K562 (cell line): ENCODE measurements at regions not wholly inside any gene's neighbourhood (a gene's known extent, or its start where the extent isn't known, plus 50 kb on each side); places are given as distances from the start of the nearest gene placed in this dataset.

ENCODE experiments used
- ATAC-seq: fragments of 200-7000 bp; cut with Tn5 transposase; 3 replicates; pipeline ENCODE4 v1.9.1; 2020; ENCODE audit warnings: moderate library complexity
- BruUV-seq: library from RNA; stranded (reverse); fragments of 400-500 nt; replicated peaks from 2 replicates; lab custom pipeline; 2021; lab: Mats Ljungman, UMichigan
- CTCF ChIA-PET: fragments of 300-600 bp; formaldehyde crosslinking; extraction: SDS; loops from one replicate; lab custom pipeline; 2021; ENCODE audit warnings: low intra/inter-chr PET ratio; lab: Yijun Ruan, JAX
- POLR2A ChIA-PET: fragments of 300-600, 350-650 bp; sonication (Branson Sonifier 250); formaldehyde crosslinking; extraction: SDS; loops from one replicate; lab custom pipeline; 2021; ENCODE audit warnings: antibody characterized with exemption, inconsistent platforms; lab: Yijun Ruan, JAX
- DNase-seq, 4 experiments: peaks; one replicate each; pipeline versions ENCODE4 v3.0.0 to v3.0.0-alpha.2; 2011 to 2018; ENCODE audit warnings: low spot score in 3 of 4, mixed read lengths in 3 of 4; ENCODE audit errors: extremely low read depth in 1 of 4
- FAIRE-seq: peaks from 2 replicates; lab custom pipeline; 2011; peaks lifted over from hg19 to GRCh38; lab: Jason Lieb, UNC
- H2AFZ ChIP-seq: 2 replicates; pipeline ENCODE4 v1.6.0; 2011; ENCODE audit warnings: low read depth, low read length, control low read depth, inconsistent platforms
- H3K27ac ChIP-seq: fragments of 200-600 bp; 3 replicates; pipeline ENCODE4 v1.8.0; 2011; ENCODE audit warnings: low read depth, mild to moderate bottlenecking, control low read depth, inconsistent platforms, low read length, moderate library complexity, mixed read lengths; ENCODE audit errors: extremely low read depth
- H3K27me3 ChIP-seq, 2 experiments: fragments of 300-600 bp in 1 of 2; 2 replicates in 1 of 2; 3 replicates in 1 of 2; pipeline versions ENCODE4 v1.6.0 to v1.8.0; 2011; ENCODE audit warnings: inconsistent platforms in 2 of 2, low read length in 2 of 2, mild to moderate bottlenecking in 1 of 2, mixed read lengths in 1 of 2, moderate library complexity in 1 of 2; ENCODE audit not compliant: control insufficient read depth in 2 of 2, insufficient read depth in 2 of 2
- H3K36me3 ChIP-seq: fragments of 300-600 bp; 3 replicates; pipeline ENCODE4 v1.8.0; 2011; ENCODE audit warnings: mild to moderate bottlenecking, low read length, inconsistent platforms; ENCODE audit not compliant: control insufficient read depth, insufficient read depth
- H3K4me1 ChIP-seq, 2 experiments: fragments of 200-600 bp in 1 of 2; replicated peaks in 1 of 2; 2 replicates in 1 of 2; 3 replicates in 1 of 2; pipeline versions ENCODE4 v1.5.1 to v1.8.0; 2011; ENCODE audit warnings: inconsistent platforms in 2 of 2, low read length in 2 of 2, mild to moderate bottlenecking in 1 of 2, mixed read lengths in 1 of 2, moderate library complexity in 1 of 2; ENCODE audit not compliant: control insufficient read depth in 2 of 2, insufficient read depth in 2 of 2
- H3K4me2 ChIP-seq: 2 replicates; pipeline ENCODE4 v1.6.1; 2011; ENCODE audit warnings: low read length, control low read depth, inconsistent platforms, mixed read lengths; ENCODE audit not compliant: insufficient read depth
- H3K4me3 ChIP-seq: fragments of 200-600 bp; sonication (generic), shearing (Covaris generic); 2 replicates; pipeline ENCODE4 v1.5.1; 2016; ENCODE audit warnings: control low read depth, inconsistent platforms
- H3K79me2 ChIP-seq: fragments of 200-600 bp; 3 replicates; pipeline ENCODE4 v1.8.0; 2011; ENCODE audit warnings: low read length, inconsistent platforms; ENCODE audit not compliant: control insufficient read depth, insufficient read depth
- H3K9ac ChIP-seq, 2 experiments: 2 replicates each; pipeline versions ENCODE4 v1.6.0 to v1.6.1; 2011; ENCODE audit warnings: low read depth in 2 of 2, low read length in 2 of 2, control low read depth in 1 of 2, inconsistent platforms in 1 of 2, mild to moderate bottlenecking in 1 of 2, mixed read lengths in 1 of 2; ENCODE audit not compliant: insufficient read depth in 1 of 2
- H3K9me1 ChIP-seq: one replicate; pipeline ENCODE4 v1.6.0; 2011; ENCODE audit warnings: inconsistent platforms, mild to moderate bottlenecking, low read length, moderate library complexity; ENCODE audit not compliant: control insufficient read depth, insufficient read depth
- H3K9me3 ChIP-seq: replicated peaks from 2 replicates; pipeline ENCODE4 v1.5.1; 2011; ENCODE audit warnings: low read depth, low read length, inconsistent platforms; ENCODE audit not compliant: control insufficient read depth, insufficient read depth
- H4K20me1 ChIP-seq: replicated peaks from 2 replicates; pipeline ENCODE4 v1.6.1; 2011; ENCODE audit warnings: low read length, inconsistent platforms, mixed read lengths; ENCODE audit not compliant: control insufficient read depth, insufficient read depth
- ARID2 ChIP-seq: fragments of 450-650 bp; IDR thresholded peaks from 2 replicates; pipeline ENCODE4 v1.6.1; 2017; ENCODE audit warnings: antibody characterized with exemption, mild to moderate bottlenecking
- CBX8 ChIP-seq: fragments of 200-600 bp; sonication (generic); IDR thresholded peaks from 2 replicates; pipeline ENCODE4 v1.6.1; 2012; ENCODE audit warnings: borderline replicate concordance, mixed run types, low read depth, mild to moderate bottlenecking, moderate library complexity, mixed read lengths, low read length, control low read depth, inconsistent platforms; ENCODE audit not compliant: poor library complexity, severe bottlenecking; ENCODE audit errors: extremely low read depth
- DPF2 ChIP-seq: fragments of 450-650 bp; IDR thresholded peaks from 2 replicates; pipeline ENCODE4 v1.6.1; 2016
- GABPA ChIP-seq: fragments of 200-800 bp; sonication (Bioruptor generic); conservative IDR thresholded peaks from 2 replicates; pipeline ENCODE4 v1.6.1; 2016; ENCODE audit warnings: low read depth, missing genetic modification characterization, missing compliant biosample characterization
- MBD2 ChIP-seq: sonication (generic); IDR thresholded peaks from 2 replicates; pipeline ENCODE4 v1.6.1; 2016; ENCODE audit warnings: low read depth, borderline replicate concordance
- PHB ChIP-seq: fragments of 250-450 bp; sonication (Bioruptor Pico); IDR thresholded peaks from 2 replicates; pipeline ENCODE4 v1.5.0; 2021
- RUNX1 ChIP-seq: sonication (generic); IDR thresholded peaks from 2 replicates; pipeline ENCODE4 v1.6.1; 2016; ENCODE audit warnings: antibody characterized with exemption, low read depth
- STAT5B ChIP-seq: fragments of 250-450 bp; sonication (Bioruptor Pico); IDR thresholded peaks from 2 replicates; pipeline ENCODE4 v1.8.0; 2021; ENCODE audit warnings: mild to moderate bottlenecking, inconsistent platforms
- YY1 ChIP-seq, 3 experiments: IDR thresholded peaks; 2 replicates each; pipeline ENCODE4 v1.6.1; 2011; ENCODE audit warnings: low read length in 2 of 3, mild to moderate bottlenecking in 2 of 3, moderate library complexity in 2 of 3, borderline replicate concordance in 1 of 3, control low read depth in 1 of 3, low read depth in 1 of 3; ENCODE audit not compliant: insufficient read depth in 3 of 3, insufficient replicate concordance in 2 of 3, control insufficient read depth in 1 of 3, insufficient read length in 1 of 3; ENCODE audit errors: extremely low read depth in 1 of 3
- ZBED1 ChIP-seq: IDR thresholded peaks from 2 replicates; pipeline ENCODE4 v1.6.1; 2014
- ZC3H8 ChIP-seq: fragments of 450-650 bp; IDR thresholded peaks from 2 replicates; pipeline ENCODE4 v1.6.1; 2017
- WGBS: fragments of 100-300 bp; shearing (Covaris generic); methylation state at CpG from one replicate; pipeline ENCODE4 v1.1.6; 2016; ENCODE audit warnings: low coverage, mixed read lengths; ENCODE audit not compliant: insufficient coverage; ENCODE audit errors: missing lambda C conversion rate; 5-methylcytosine and 5-hydroxymethylcytosine counted together
- in situ Hi-C: fragments of 300-500 bp; cut with MboI; formaldehyde crosslinking; loops from 4 replicates; pipeline ENCODE4 v1.15.0; 2018; ENCODE audit warnings: inconsistent platforms, mixed read lengths
- intact Hi-C: fragments of 100-400 bp; cut with micrococcal nuclease; formaldehyde crosslinking; loops from 2 replicates; pipeline ENCODE4 v1.14.2; 2022
- TF ChIP-seq, protein P1 (sequence below): fragments of 250-450 bp; sonication (Bioruptor Pico); IDR thresholded peaks from 2 replicates; pipeline ENCODE4 v1.8.0; 2021; ENCODE audit warnings: moderate library complexity, mild to moderate bottlenecking, inconsistent platforms
- TF ChIP-seq, protein P2 (sequence below): fragments of 450-650 bp; formaldehyde crosslinking; IDR thresholded peaks from 2 replicates; pipeline ENCODE4 v1.4.0; 2020; ENCODE audit warnings: mild to moderate bottlenecking, moderate library complexity

DNA sequence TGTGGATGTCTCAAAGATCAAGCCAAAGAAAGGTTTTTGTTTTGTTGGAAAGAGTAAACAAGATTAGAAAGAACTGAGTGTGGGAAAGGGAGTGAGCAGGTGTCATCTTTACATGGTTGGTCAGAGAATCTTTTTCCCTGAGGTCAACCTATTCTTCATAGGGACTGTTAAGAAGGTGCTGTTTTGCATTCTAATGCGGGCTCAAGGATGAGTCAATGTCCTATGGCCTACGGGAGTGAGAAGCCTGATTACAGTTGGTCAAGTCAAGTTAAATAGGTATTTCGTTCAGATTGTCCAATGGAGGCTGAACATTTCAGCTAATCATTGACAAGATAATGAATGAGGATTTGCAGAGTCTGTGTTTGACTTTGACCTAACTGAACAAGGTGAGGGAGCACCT is 491.2 kb upstream of the PDZRN3 start:
- ATAC-seq: no peak
- Histone ChIP-seq H4K20me1 (no peaks in the 10 kb centered on the region), H3K9me1 (no peaks in the 10 kb centered on the region), H3K4me2 (no peak overlapping the region), H3K4me3 (no peak overlapping the region), H3K36me3 (no peaks in the 10 kb centered on the region), H3K4me1 (no peaks in the 10 kb centered on the region), H3K27ac (no peak overlapping the region), H2AFZ (no peak overlapping the region), H3K9ac (no peak overlapping the region), H3K27me3 (no peaks in the 10 kb centered on the region), H3K79me2 (no peaks in the 10 kb centered on the region), H3K9me3 (no peaks in the 10 kb centered on the region)
- DNase-seq: no peak
- FAIRE-seq: no peak
- in situ Hi-C loops (no loop called here), intact Hi-C loops (no loop called here)
- TF ChIP-seq, protein P1, sequence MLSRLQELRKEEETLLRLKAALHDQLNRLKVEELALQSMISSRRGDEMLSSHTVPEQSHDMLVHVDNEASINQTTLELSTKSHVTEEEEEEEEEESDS (CRISPR knock-in tag): no peak
- TF ChIP-seq DPF2 (no peak), STAT5B (CRISPR knock-in tag) (no peak), YY1 (IDR thresholded peaks at IDR 0.05; ENCODE audit: borderline replicate concordance in 1 of 3, control insufficient read depth in 1 of 3, extremely low read depth in 1 of 3, insufficient read depth in 3 of 3, insufficient read length in 1 of 3, insufficient replicate concordance in 2 of 3, low read depth in 1 of 3, low read length in 2 of 3) (no peak), PHB (CRISPR knock-in tag) (no peak), MBD2 (no peak), GABPA (tag) (no peak), ARID2 (no peak), CBX8 (no peak), ZBED1 (no peak), ZC3H8 (no peak), RUNX1 (no peak)
- TF ChIP-seq, protein P2, sequence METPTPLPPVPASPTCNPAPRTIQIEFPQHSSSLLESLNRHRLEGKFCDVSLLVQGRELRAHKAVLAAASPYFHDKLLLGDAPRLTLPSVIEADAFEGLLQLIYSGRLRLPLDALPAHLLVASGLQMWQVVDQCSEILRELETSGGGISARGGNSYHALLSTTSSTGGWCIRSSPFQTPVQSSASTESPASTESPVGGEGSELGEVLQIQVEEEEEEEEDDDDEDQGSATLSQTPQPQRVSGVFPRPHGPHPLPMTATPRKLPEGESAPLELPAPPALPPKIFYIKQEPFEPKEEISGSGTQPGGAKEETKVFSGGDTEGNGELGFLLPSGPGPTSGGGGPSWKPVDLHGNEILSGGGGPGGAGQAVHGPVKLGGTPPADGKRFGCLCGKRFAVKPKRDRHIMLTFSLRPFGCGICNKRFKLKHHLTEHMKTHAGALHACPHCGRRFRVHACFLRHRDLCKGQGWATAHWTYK (CRISPR knock-in tag): no peak
- POLR2A ChIA-PET: no interaction called here
- 6% methylated on average over 3 of the region's 3 CpGs for WGBS
- CTCF ChIA-PET: no interaction called here
- no TSS peak for BruUV-seq
